ENCODE measurements at regions not wholly inside any gene's neighbourhood (a gene's known extent, or its start where the extent isn't known, plus 50 kb on each side); places are given as distances from the start of the nearest gene placed in this dataset.

DNA sequence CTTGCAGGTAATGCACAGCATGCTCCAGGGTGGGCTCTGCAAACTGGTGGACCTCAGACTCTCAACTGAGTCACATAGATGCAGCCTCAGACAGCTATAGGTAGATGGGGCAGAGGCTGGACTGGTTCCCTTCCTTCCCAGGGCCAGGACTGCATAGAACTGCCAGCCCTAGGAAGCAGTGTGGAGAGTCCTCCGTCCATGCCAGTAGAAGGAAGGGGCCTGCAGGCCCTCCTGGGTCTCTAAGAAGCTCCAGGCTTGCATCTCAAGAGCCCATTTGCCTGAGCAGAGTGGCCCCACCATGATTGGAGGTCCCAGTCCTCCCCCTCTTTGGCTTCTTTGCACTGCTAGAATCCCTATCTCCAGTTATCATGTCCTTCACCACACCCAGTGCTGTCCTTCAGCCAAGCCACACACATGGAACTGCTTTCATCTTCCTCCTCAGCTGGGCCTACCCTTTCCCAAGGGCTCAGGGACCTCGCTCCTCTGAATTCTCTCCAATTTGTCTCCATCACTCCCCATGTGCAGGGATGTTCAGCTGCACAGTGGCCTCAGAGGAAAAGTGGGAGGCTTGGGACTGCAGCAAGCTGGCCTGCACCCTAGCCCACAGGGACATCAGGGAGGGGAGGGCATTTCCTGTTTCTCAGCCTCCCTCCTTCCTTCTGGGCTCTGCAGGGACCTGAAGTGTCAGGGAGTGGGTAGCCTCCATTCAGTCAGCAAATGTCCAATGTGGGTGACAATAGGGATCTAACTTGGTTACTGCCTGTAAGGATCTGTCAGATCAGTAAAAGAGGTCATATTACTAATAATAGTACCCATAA is 146.0 kb downstream of the PJA1 start (continued):
- TF ChIP-seq, protein P1, sequence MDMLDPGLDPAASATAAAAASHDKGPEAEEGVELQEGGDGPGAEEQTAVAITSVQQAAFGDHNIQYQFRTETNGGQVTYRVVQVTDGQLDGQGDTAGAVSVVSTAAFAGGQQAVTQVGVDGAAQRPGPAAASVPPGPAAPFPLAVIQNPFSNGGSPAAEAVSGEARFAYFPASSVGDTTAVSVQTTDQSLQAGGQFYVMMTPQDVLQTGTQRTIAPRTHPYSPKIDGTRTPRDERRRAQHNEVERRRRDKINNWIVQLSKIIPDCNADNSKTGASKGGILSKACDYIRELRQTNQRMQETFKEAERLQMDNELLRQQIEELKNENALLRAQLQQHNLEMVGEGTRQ (IDR thresholded peaks at IDR 0.05; ENCODE audit: borderline replicate concordance, low read depth, low read length): no peak

DNA sequence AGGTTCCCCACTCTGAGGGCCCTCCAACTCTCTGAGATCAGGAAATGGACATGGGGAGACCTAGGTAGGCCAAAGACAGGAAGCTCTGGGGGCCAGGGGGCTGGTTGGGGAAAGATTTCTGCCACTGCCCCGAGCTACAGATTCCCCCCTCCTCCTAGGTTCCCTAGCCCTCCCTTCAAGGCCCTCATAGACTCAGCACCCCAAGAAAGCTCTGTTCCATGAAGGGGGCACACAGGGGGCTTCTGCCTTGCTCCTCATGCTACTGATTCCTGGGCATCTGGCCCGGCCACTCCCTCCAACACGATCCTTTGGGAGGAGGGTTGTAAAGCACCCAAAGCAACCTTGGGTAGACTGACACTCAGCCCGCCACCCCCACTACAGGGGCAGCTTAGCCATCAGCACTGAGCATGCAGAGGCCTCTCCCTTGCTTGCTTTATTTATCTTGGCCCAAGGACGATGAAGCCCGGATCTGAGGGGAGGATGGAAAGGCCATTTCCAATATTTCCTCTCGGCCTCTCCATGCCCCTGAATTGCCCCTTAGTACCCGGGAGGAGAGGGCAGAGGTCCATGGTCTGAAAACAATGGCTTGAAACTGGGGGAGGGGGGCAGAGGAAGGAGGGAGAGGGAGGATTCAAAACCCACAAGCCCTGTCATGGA is 146.7 kb downstream of the PJA1 start:
- FAIRE-seq: no peak

More for the DNA sequence above, 146.7 kb downstream of the PJA1 start:
- Histone ChIP-seq H3K27me3 (replicated peaks in 1 of 2; ENCODE audit: control insufficient read depth in 2 of 2, insufficient read depth in 2 of 2, low read length in 1 of 2) (no peaks in the 10 kb centered on the region), H3K79me2 (ENCODE audit: control insufficient read depth, insufficient read depth, low read length) (no peaks in the 10 kb centered on the region), H3K4me1 (ENCODE audit: control insufficient read depth, insufficient read depth, low read length) (no peaks in the 10 kb centered on the region), H3K4me2 (ENCODE audit: control insufficient read depth, insufficient read depth) (no peak overlapping the region), H3K4me3 (no peak overlapping the region), H3K36me3 (ENCODE audit: control insufficient read depth in 2 of 2, insufficient read depth in 2 of 2, low read length in 1 of 2) (no peaks in the 10 kb centered on the region; a peak in 1 of 4 replicates), H2AFZ (ENCODE audit: control insufficient read depth, low read depth, low read length) (no peak overlapping the region), H4K20me1 (ENCODE audit: control insufficient read depth, insufficient read depth) (no peaks in the 10 kb centered on the region), H3K27ac (ENCODE audit: control insufficient read depth, insufficient read depth) (no peak overlapping the region), H3K9me3 (replicated peaks; ENCODE audit: control insufficient read depth, insufficient read depth, low read length) (no peaks in the 10 kb centered on the region), H3K9ac (ENCODE audit: control insufficient read depth, insufficient read depth, low read length) (no peak overlapping the region)
- WGBS (ENCODE audit: insufficient coverage, insufficient replicate concordance, low lambda C conversion rate, missing lambda C conversion rate): 3% methylated on average over 8 of the region's 8 CpGs
- BruUV-seq (replicated peaks): no TSS peak
- ChIA-PET POLR2A (interaction anchor here (0.6 kb wide), 1 partner anchor 15 kb away, joined by 3 read pairs; no protein-coding TSS in a partner anchor), RAD21 (ENCODE audit: unreplicated experiment) (no interaction called here), SMC1A (ENCODE audit: uncharacterized antibody, unreplicated experiment) (no interaction called here), CTCF (no interaction called here)
- no peak for DNase-seq (ENCODE audit: low read depth, low spot score)
- ATAC-seq: no peak
- no peak for TF ChIP-seq NFYA (IDR thresholded peaks at IDR 0.05; ENCODE audit: borderline replicate concordance, low read depth, low read length)
- no peak for TF ChIP-seq GATAD2B (conservative IDR thresholded peaks at IDR 0.05; ENCODE audit: low read depth)
- no peak for TF ChIP-seq ZZZ3 (IDR thresholded peaks at IDR 0.05; ENCODE audit: control insufficient read depth, insufficient read length, low read depth)
- no peak for TF ChIP-seq ZBED1 (IDR thresholded peaks at IDR 0.05; ENCODE audit: borderline replicate concordance)
- TF ChIP-seq, protein P2, sequence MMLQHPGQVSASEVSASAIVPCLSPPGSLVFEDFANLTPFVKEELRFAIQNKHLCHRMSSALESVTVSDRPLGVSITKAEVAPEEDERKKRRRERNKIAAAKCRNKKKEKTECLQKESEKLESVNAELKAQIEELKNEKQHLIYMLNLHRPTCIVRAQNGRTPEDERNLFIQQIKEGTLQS (IDR thresholded peaks at IDR 0.05; ENCODE audit: borderline replicate concordance, extremely low read depth, low read depth, low read length): no peak
- TF ChIP-seq NR2C2 (IDR thresholded peaks at IDR 0.05; ENCODE audit: borderline replicate concordance, control insufficient read depth, insufficient read length, low read depth): no peak
- TF ChIP-seq ETV6 (conservative IDR thresholded peaks at IDR 0.05 in 1 of 2, IDR thresholded peaks at IDR 0.05 in 1 of 2; ENCODE audit: borderline replicate concordance in 1 of 2, low read depth in 1 of 2): no peak
- no peak for TF ChIP-seq POLR2A (IDR thresholded peaks at IDR 0.05; ENCODE audit: low read depth, low read length)
- no peak for TF ChIP-seq SMAD1 (IDR thresholded peaks at IDR 0.05; ENCODE audit: low read depth, partially characterized antibody)
- TF ChIP-seq CBX3 (IDR thresholded peaks at IDR 0.05; ENCODE audit: borderline replicate concordance, low read depth): no peak
- no peak for TF ChIP-seq ZNF384 (IDR thresholded peaks at IDR 0.05; ENCODE audit: borderline replicate concordance, low read depth, low read length)
- no peak for TF ChIP-seq NRF1 (conservative IDR thresholded peaks at IDR 0.05; ENCODE audit: low read depth, low read length)
- TF ChIP-seq, protein P3, sequence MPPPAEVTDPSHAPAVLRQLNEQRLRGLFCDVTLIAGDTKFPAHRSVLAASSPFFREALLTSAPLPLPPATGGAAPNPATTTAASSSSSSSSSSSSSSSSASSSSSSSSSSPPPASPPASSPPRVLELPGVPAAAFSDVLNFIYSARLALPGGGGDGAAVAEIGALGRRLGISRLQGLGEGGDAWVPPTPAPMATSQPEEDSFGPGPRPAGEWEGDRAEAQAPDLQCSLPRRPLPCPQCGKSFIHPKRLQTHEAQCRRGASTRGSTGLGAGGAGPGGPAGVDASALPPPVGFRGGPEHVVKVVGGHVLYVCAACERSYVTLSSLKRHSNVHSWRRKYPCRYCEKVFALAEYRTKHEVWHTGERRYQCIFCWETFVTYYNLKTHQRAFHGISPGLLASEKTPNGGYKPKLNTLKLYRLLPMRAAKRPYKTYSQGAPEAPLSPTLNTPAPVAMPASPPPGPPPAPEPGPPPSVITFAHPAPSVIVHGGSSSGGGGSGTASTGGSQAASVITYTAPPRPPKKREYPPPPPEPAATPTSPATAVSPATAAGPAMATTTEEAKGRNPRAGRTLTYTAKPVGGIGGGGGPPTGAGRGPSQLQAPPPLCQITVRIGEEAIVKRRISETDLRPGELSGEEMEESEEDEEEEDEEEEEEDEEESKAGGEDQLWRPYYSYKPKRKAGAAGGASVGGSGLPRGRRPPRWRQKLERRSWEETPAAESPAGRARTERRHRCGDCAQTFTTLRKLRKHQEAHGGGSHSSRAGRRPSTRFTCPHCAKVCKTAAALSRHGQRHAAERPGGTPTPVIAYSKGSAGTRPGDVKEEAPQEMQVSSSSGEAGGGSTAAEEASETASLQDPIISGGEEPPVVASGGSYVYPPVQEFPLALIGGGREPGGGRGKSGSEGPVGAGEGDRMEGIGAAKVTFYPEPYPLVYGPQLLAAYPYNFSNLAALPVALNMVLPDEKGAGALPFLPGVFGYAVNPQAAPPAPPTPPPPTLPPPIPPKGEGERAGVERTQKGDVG (CRISPR knock-in tag; IDR thresholded peaks at IDR 0.05): no peak
- TF ChIP-seq FOXK2 (IDR thresholded peaks at IDR 0.05): no peak
- TF ChIP-seq CEBPB (IDR thresholded peaks at IDR 0.05; ENCODE audit: borderline replicate concordance in 1 of 2, low read depth in 2 of 2, low read length in 2 of 2): no peak
- intact Hi-C loops (cut with micrococcal nuclease; ENCODE audit: unreplicated experiment): no loop called here
- in situ Hi-C loops (cut with MboI): no loop called here

All from GM12878 (cell line).